ENCODE measurements at regions not wholly inside any gene's neighbourhood (a gene's known extent, or its start where the extent isn't known, plus 50 kb on each side); places are given as distances from the start of the nearest gene placed in this dataset.

GRCh38 chr4:122276359-122276758 lies 102.5 kb upstream of the ADAD1 start:
- TF ChIP-seq MYC (IDR thresholded peaks at IDR 0.05; ENCODE audit: low read depth, low read length) (no peak), POLR2AphosphoS5 (IDR thresholded peaks at IDR 0.05; ENCODE audit: insufficient read depth, low read depth, low read length) (no peak), POLR2A (IDR thresholded peaks at IDR 0.05; ENCODE audit: low read depth, low read length) (no peak), CTCF (IDR thresholded peaks at IDR 0.05; ENCODE audit: extremely low read depth in 1 of 2, insufficient read depth in 1 of 2, low read depth in 1 of 2, low read length in 2 of 2) (no peak), EZH2 (IDR thresholded peaks at IDR 0.05; ENCODE audit: borderline replicate concordance, low read depth, low read length, severe bottlenecking) (no peak)
